ENCODE measurements at regions not wholly inside any gene's neighbourhood (a gene's known extent, or its start where the extent isn't known, plus 50 kb on each side); places are given as distances from the start of the nearest gene placed in this dataset.
"Not testable (repeated sequence)": the region's sequence is repeated elsewhere in the genome, so short reads cannot be mapped to it uniquely, and the experiment has no call there.

DNA sequence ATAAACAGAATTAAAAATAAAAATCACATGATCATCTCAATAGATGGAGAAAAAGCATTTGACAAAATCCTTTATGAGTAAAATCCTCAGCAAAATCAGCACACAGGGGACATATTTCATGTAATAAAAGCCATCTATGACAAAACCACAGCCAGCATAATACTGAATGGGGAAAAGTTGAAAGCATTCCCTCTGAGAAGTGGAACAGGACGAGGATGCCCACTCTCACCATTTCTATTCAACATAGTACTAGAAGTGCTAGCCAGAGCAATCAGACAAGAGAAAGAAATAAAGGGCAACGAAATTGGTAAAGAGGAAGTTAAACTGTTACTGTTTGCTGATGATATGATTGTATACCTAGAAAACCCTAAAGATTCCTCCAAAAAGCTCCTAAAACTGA, 80.5 kb downstream of the TMEM212 start:
- TF ChIP-seq, protein P1, sequence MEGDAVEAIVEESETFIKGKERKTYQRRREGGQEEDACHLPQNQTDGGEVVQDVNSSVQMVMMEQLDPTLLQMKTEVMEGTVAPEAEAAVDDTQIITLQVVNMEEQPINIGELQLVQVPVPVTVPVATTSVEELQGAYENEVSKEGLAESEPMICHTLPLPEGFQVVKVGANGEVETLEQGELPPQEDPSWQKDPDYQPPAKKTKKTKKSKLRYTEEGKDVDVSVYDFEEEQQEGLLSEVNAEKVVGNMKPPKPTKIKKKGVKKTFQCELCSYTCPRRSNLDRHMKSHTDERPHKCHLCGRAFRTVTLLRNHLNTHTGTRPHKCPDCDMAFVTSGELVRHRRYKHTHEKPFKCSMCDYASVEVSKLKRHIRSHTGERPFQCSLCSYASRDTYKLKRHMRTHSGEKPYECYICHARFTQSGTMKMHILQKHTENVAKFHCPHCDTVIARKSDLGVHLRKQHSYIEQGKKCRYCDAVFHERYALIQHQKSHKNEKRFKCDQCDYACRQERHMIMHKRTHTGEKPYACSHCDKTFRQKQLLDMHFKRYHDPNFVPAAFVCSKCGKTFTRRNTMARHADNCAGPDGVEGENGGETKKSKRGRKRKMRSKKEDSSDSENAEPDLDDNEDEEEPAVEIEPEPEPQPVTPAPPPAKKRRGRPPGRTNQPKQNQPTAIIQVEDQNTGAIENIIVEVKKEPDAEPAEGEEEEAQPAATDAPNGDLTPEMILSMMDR (IDR thresholded peaks at IDR 0.05) = not testable (repeated sequence)
- not testable (repeated sequence) for TF ChIP-seq POLR2A (IDR thresholded peaks at IDR 0.05)

All from prostate gland (tissue), 2 donors.